ENCODE measurements at regions not wholly inside any gene's neighbourhood (a gene's known extent, or its start where the extent isn't known, plus 50 kb on each side); places are given as distances from the start of the nearest gene placed in this dataset.

DNA sequence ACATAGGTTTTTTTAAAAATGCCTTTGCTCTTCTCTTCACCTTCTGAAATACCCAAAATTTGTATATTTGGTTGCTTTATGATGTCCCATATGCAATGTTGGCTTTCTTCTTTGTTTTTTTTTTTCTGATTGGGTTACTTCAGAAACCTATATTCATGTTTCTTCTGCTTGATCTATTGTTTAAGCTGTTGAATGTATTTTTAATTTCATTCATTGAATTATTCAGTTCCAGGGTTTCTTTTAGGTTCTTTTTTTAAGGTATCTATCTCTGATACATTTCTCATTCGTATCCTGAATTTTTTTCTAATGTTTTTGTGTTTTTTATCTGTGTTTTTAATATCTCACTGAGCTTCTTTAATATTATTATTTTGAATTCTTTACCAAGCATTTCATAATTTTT lies 221.0 kb upstream of the MTPN start:
- no peaks in the 10 kb centered on the region for H3K36me3 Mint-ChIP-seq (ENCODE audit: low read depth, unreplicated experiment)
- no peaks in the 10 kb centered on the region for H3K4me1 Mint-ChIP-seq (ENCODE audit: unreplicated experiment)
- DNase-seq (ENCODE audit: low spot score) = no peak
- no peaks in the 10 kb centered on the region for H3K9me3 Mint-ChIP-seq (ENCODE audit: unreplicated experiment)
- H3K4me3 Mint-ChIP-seq (ENCODE audit: unreplicated experiment) = no peak overlapping the region
- no peak overlapping the region for H3K27ac Mint-ChIP-seq (ENCODE audit: unreplicated experiment)
- no peak for TF ChIP-seq CTCF (IDR thresholded peaks at IDR 0.05; ENCODE audit: unreplicated experiment)
- H3K27me3 Mint-ChIP-seq (ENCODE audit: unreplicated experiment) = no peaks in the 10 kb centered on the region

DNA sequence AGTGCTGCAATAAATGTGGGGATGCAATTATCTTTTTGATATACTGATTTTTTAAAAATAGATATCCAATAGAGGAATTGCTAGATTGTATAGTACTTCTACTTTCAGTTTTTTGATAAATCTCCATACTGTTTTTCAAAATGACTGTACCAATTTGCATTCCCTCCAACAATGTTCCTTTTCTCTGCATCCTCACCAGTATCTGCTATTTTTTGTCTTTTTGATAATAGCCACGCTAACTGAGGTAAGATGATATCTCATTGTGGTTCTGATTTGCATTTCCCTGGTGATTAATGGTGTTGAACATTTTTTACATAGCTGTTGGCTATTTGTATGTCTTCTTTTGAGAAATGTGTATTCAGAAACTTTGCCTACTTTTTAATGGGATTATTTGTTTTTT lies 217.7 kb upstream of the MTPN start:
- Mint-ChIP-seq H3K4me3 (ENCODE audit: unreplicated experiment) (no peak overlapping the region), H3K27ac (ENCODE audit: unreplicated experiment) (no peak overlapping the region), H3K9me3 (ENCODE audit: unreplicated experiment) (no peaks in the 10 kb centered on the region), H3K36me3 (ENCODE audit: low read depth, unreplicated experiment) (no peaks in the 10 kb centered on the region), H3K4me1 (ENCODE audit: unreplicated experiment) (no peaks in the 10 kb centered on the region), H3K27me3 (ENCODE audit: unreplicated experiment) (no peaks in the 10 kb centered on the region)
- TF ChIP-seq CTCF (IDR thresholded peaks at IDR 0.05; ENCODE audit: unreplicated experiment) = no peak
- DNase-seq (ENCODE audit: low spot score) = no peak

DNA sequence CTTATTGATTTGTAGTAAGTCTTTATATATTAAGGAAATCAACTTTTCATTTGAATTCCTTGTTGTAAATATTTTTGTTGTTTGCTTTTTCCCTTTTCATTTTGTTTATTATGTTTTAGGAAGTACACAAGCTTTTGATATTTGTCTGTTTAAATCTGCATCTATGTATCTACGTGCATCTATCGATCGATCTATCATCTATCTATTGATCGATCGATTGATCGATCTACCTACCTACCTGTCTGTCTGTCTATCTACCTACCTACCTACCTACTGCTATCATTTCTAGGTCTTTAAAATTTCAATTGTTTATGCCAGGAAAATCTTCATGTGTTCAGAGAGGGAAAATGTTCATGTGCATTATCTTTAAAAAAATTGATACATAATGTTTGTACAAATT lies 216.8 kb upstream of the MTPN start:
- Mint-ChIP-seq H3K36me3 (ENCODE audit: low read depth, unreplicated experiment) (no peaks in the 10 kb centered on the region), H3K9me3 (ENCODE audit: unreplicated experiment) (no peaks in the 10 kb centered on the region), H3K27ac (ENCODE audit: unreplicated experiment) (no peak overlapping the region), H3K27me3 (ENCODE audit: unreplicated experiment) (no peaks in the 10 kb centered on the region), H3K4me3 (ENCODE audit: unreplicated experiment) (no peak overlapping the region), H3K4me1 (ENCODE audit: unreplicated experiment) (no peaks in the 10 kb centered on the region)
- no peak for TF ChIP-seq CTCF (IDR thresholded peaks at IDR 0.05; ENCODE audit: unreplicated experiment)
- no peak for DNase-seq (ENCODE audit: low spot score)

- Mint-ChIP-seq H3K9me3 (ENCODE audit: unreplicated experiment) (no peaks in the 10 kb centered on the region), H3K36me3 (ENCODE audit: low read depth, unreplicated experiment) (no peaks in the 10 kb centered on the region), H3K4me3 (ENCODE audit: unreplicated experiment) (no peak overlapping the region), H3K27me3 (ENCODE audit: unreplicated experiment) (no peaks in the 10 kb centered on the region), H3K27ac (ENCODE audit: unreplicated experiment) (no peak overlapping the region), H3K4me1 (ENCODE audit: unreplicated experiment) (no peaks in the 10 kb centered on the region)
- no peak for TF ChIP-seq CTCF (IDR thresholded peaks at IDR 0.05; ENCODE audit: unreplicated experiment)
- no peak for DNase-seq (ENCODE audit: low spot score)
Observed at GRCh38 chr7:136189506-136189998, 212.4 kb upstream of the MTPN start.

DNA sequence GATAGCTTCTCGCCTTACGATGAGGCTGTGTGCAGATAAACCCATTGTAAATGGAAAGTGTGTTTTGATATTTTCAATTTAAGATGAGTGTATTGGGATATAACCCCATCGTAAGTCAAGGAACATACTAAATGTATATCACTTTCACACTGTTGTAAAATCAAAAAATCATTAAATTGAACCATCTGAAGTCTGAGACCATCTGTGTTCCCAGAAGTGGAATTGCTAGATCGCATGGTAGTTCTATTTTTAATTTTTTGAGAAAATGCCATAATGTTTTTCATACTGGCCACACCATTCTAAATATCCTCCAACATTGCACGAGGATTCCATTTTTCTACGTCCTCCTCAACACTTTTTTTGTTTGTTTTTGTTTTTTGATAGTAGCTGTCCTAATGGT lies 209.1 kb upstream of the MTPN start:
- no peaks in the 10 kb centered on the region for H3K9me3 Mint-ChIP-seq (ENCODE audit: unreplicated experiment)

More for the DNA sequence above, 209.1 kb upstream of the MTPN start:
- no peak for TF ChIP-seq CTCF (IDR thresholded peaks at IDR 0.05; ENCODE audit: unreplicated experiment)
- H3K4me1 Mint-ChIP-seq (ENCODE audit: unreplicated experiment) = no peaks in the 10 kb centered on the region
- H3K27me3 Mint-ChIP-seq (ENCODE audit: unreplicated experiment) = peaks cover 1% of the 10 kb centered on the region
- H3K27ac Mint-ChIP-seq (ENCODE audit: unreplicated experiment) = no peak overlapping the region
- no peaks in the 10 kb centered on the region for H3K36me3 Mint-ChIP-seq (ENCODE audit: low read depth, unreplicated experiment)
- DNase-seq (ENCODE audit: low spot score) = no peak
- no peak overlapping the region for H3K4me3 Mint-ChIP-seq (ENCODE audit: unreplicated experiment)
